ENCODE measurements at regions not wholly inside any gene's neighbourhood (a gene's known extent, or its start where the extent isn't known, plus 50 kb on each side); places are given as distances from the start of the nearest gene placed in this dataset.

DNA sequence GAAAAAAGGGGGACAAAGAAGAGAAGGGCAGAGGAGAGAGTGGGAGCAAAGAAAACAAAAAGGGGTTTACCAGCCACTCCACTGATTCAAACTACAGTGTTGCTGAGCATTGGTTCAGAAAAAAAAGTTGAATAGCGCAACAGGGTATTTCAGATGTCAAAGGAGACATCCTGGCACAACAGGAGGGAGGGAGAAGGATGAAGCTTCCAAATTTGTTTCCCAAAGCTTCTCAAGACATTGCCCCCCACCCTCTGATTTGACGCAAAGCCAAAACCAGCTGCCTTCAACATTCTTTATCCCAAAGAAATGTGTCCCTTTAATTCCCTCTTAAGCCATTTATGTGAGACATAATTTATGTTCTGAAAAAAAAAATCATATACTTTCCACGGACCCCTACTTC, 105.5 kb upstream of the TNC start:
- Histone ChIP-seq H3K4me1 (ENCODE audit: low read length) (no peaks in the 10 kb centered on the region), H3K27ac (ENCODE audit: low read length) (no peak overlapping the region), H4K20me1 (ENCODE audit: insufficient read depth, low read length) (no peaks in the 10 kb centered on the region), H3K4me3 (ENCODE audit: low read length) (no peak overlapping the region), H3K9me2 (replicated peaks; ENCODE audit: insufficient read depth, low read length) (no peaks in the 10 kb centered on the region), H3K36me3 (replicated peaks; ENCODE audit: insufficient read depth, low read length) (no peaks in the 10 kb centered on the region), H3K9me3 (replicated peaks; ENCODE audit: insufficient read depth, low read length) (no peaks in the 10 kb centered on the region; the same call in 1 of the 2 replicates), H3F3A (ENCODE audit: insufficient read depth, low read length) (no peaks in the 10 kb centered on the region), H2AFZ (ENCODE audit: low read length) (no peak overlapping the region), H3K27me3 (replicated peaks; ENCODE audit: insufficient read depth, low read length) (no peaks in the 10 kb centered on the region), H3K4me2 (ENCODE audit: low read depth, low read length) (no peak overlapping the region), H3K9ac (ENCODE audit: low read length) (no peak overlapping the region), H3K79me2 (ENCODE audit: low read length) (no peaks in the 10 kb centered on the region)
- DNase-seq: no peak
- no peak for TF ChIP-seq EZH2phosphoT487 (IDR thresholded peaks at IDR 0.05; ENCODE audit: low read length)
- TF ChIP-seq EZH2 (optimal IDR thresholded peaks at IDR 0.05; ENCODE audit: low read depth, low read length): no peak
- TF ChIP-seq, protein P1, sequence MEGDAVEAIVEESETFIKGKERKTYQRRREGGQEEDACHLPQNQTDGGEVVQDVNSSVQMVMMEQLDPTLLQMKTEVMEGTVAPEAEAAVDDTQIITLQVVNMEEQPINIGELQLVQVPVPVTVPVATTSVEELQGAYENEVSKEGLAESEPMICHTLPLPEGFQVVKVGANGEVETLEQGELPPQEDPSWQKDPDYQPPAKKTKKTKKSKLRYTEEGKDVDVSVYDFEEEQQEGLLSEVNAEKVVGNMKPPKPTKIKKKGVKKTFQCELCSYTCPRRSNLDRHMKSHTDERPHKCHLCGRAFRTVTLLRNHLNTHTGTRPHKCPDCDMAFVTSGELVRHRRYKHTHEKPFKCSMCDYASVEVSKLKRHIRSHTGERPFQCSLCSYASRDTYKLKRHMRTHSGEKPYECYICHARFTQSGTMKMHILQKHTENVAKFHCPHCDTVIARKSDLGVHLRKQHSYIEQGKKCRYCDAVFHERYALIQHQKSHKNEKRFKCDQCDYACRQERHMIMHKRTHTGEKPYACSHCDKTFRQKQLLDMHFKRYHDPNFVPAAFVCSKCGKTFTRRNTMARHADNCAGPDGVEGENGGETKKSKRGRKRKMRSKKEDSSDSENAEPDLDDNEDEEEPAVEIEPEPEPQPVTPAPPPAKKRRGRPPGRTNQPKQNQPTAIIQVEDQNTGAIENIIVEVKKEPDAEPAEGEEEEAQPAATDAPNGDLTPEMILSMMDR (IDR thresholded peaks at IDR 0.05; ENCODE audit: low read length): no peak

DNA sequence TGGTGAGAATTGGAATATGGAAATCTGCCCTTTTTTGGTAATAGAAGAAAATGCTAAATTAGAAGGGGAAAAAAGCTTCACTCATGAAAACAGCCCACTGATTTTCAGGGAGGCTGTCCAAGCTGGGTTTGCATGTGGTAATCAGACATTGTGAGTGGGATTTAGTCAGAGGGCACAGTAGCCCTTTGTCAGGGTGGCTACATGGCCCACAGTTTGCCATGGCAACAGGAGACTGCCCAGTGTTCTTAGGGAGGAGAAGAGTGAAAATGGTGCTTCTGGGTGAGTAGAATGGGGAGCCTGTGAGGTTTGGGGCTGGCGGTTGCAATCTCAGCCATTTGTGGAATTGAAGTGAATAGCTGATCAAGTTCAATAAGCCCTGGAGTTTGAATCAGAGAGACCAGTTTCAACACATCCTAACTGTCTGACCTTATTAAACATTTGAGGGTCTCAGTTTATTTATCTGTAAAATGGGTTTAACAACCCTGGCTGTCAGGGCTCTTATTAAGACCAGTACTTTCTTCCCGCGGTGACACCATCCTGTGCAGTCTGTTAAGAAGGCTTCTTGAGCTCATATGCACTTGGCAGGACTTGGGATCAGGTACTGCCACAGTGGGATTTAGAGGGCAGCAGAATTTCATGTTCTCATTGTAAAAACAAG, 107.6 kb upstream of the TNC start:
- H4K20me1 ChIP-seq (ENCODE audit: insufficient read depth, low read length): no peaks in the 10 kb centered on the region
- H3K9ac ChIP-seq (ENCODE audit: low read length): no peak overlapping the region
- no peaks in the 10 kb centered on the region for H3F3A ChIP-seq (ENCODE audit: insufficient read depth, low read length)
- H3K79me2 ChIP-seq (ENCODE audit: low read length): no peaks in the 10 kb centered on the region
- no peaks in the 10 kb centered on the region; the same call in 1 of the 2 replicates for H3K9me3 ChIP-seq (replicated peaks; ENCODE audit: insufficient read depth, low read length)
- no peak overlapping the region for H3K4me3 ChIP-seq (ENCODE audit: low read length)
- H2AFZ ChIP-seq (ENCODE audit: low read length): no peak overlapping the region
- no peaks in the 10 kb centered on the region for H3K4me1 ChIP-seq (ENCODE audit: low read length)
- no peaks in the 10 kb centered on the region for H3K27me3 ChIP-seq (replicated peaks; ENCODE audit: insufficient read depth, low read length)
- TF ChIP-seq, protein P1 (IDR thresholded peaks at IDR 0.05; ENCODE audit: low read length): no peak
- DNase-seq: no peak
- no peaks in the 10 kb centered on the region for H3K9me2 ChIP-seq (replicated peaks; ENCODE audit: insufficient read depth, low read length)
- no peak overlapping the region for H3K27ac ChIP-seq (ENCODE audit: low read length)
- H3K4me2 ChIP-seq (ENCODE audit: low read depth, low read length): no peak overlapping the region
- H3K36me3 ChIP-seq (replicated peaks; ENCODE audit: insufficient read depth, low read length): no peaks in the 10 kb centered on the region

DNA sequence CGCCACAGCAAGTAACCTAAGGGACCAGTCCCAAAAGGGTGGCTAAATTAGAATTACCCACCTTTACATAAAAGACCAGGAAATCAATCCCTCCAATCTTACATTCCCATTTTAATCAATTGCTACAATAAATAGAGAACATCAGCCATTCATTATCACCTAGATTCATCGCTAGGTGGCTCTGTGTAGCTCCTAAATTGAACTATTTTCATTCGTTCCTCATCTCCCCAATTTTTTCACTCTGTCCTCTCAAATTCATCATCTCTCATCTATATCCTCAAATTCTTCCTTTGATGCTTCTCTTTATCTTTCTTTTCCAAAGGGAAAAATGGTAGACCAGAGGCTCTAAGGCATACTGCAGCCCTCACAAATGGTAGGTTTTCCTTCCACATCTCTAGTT, 108.2 kb upstream of the TNC start:
- no peak overlapping the region for H2AFZ ChIP-seq (ENCODE audit: low read length)
- TF ChIP-seq EZH2 (optimal IDR thresholded peaks at IDR 0.05; ENCODE audit: low read depth, low read length) (no peak), EZH2phosphoT487 (IDR thresholded peaks at IDR 0.05; ENCODE audit: low read length) (no peak)
- TF ChIP-seq, protein P1 (IDR thresholded peaks at IDR 0.05; ENCODE audit: low read length): no peak
- no peaks in the 10 kb centered on the region for H3K9me2 ChIP-seq (replicated peaks; ENCODE audit: insufficient read depth, low read length)
- H4K20me1 ChIP-seq (ENCODE audit: insufficient read depth, low read length): no peaks in the 10 kb centered on the region
- H3K36me3 ChIP-seq (replicated peaks; ENCODE audit: insufficient read depth, low read length): no peaks in the 10 kb centered on the region
- no peaks in the 10 kb centered on the region for H3K79me2 ChIP-seq (ENCODE audit: low read length)
- H3K27ac ChIP-seq (ENCODE audit: low read length): no peak overlapping the region
- no peaks in the 10 kb centered on the region for H3K27me3 ChIP-seq (replicated peaks; ENCODE audit: insufficient read depth, low read length)
- no peaks in the 10 kb centered on the region for H3K4me1 ChIP-seq (ENCODE audit: low read length)
- H3K4me3 ChIP-seq (ENCODE audit: low read length): no peak overlapping the region
- no peak overlapping the region for H3K9ac ChIP-seq (ENCODE audit: low read length)
- H3K9me3 ChIP-seq (replicated peaks; ENCODE audit: insufficient read depth, low read length): no peaks in the 10 kb centered on the region; the same call in 1 of the 2 replicates
- no peak overlapping the region for H3K4me2 ChIP-seq (ENCODE audit: low read depth, low read length)
- no peak for DNase-seq
- no peaks in the 10 kb centered on the region for H3F3A ChIP-seq (ENCODE audit: insufficient read depth, low read length)
